ENCODE measurements at regions not wholly inside any gene's neighbourhood (a gene's known extent, or its start where the extent isn't known, plus 50 kb on each side); places are given as distances from the start of the nearest gene placed in this dataset.

GRCh38 chr5:89573345-89573744, 690.4 kb upstream of the MEF2C start:
- TF ChIP-seq POLR2AphosphoS5 (IDR thresholded peaks at IDR 0.05) (no peak), CTCF (IDR thresholded peaks at IDR 0.05) (no peak), EP300 (IDR thresholded peaks at IDR 0.05) (no peak), POLR2A (IDR thresholded peaks at IDR 0.05) (no peak)
- Histone ChIP-seq H3K9me3 (no peaks in the 10 kb centered on the region), H3K27ac (no peak overlapping the region), H3K27me3 (no peaks in the 10 kb centered on the region), H3K36me3 (no peaks in the 10 kb centered on the region), H3K4me1 (no peaks in the 10 kb centered on the region), H3K4me3 (no peak overlapping the region)
- WGBS, 5 donors = 75 to 85% (median 79%) methylated on average over 4 of the region's 4 CpGs
- peak in 1 of 2 donors; percentile 15 for DNase-seq
- intact Hi-C loops (cut with DNase I; ENCODE audit: low total_unique reads) = no loop called here

GRCh38 chr5:89572696-89573095, 689.7 kb upstream of the MEF2C start:
- H3K36me3 ChIP-seq = no peaks in the 10 kb centered on the region
- no peak overlapping the region for H3K27ac ChIP-seq
- 21 to 46% (median 43%) methylated on average over 2 of the region's 2 CpGs for WGBS, 5 donors
- no peaks in the 10 kb centered on the region for H3K27me3 ChIP-seq
- TF ChIP-seq POLR2A (IDR thresholded peaks at IDR 0.05) (no peak), CTCF (IDR thresholded peaks at IDR 0.05) (no peak), EP300 (IDR thresholded peaks at IDR 0.05) (no peak), POLR2AphosphoS5 (IDR thresholded peaks at IDR 0.05) (no peak)
- H3K4me3 ChIP-seq = no peak overlapping the region
- intact Hi-C loops (cut with DNase I; ENCODE audit: low total_unique reads) = no loop called here
- no peaks in the 10 kb centered on the region for H3K9me3 ChIP-seq
- H3K4me1 ChIP-seq = no peaks in the 10 kb centered on the region
- peak in 1 of 2 donors; percentile 11 for DNase-seq

- TF ChIP-seq EP300 (IDR thresholded peaks at IDR 0.05) (no peak), POLR2AphosphoS5 (IDR thresholded peaks at IDR 0.05) (no peak), POLR2A (IDR thresholded peaks at IDR 0.05) (no peak), CTCF (IDR thresholded peaks at IDR 0.05) (no peak)
- Histone ChIP-seq H3K27ac (no peak overlapping the region), H3K36me3 (no peaks in the 10 kb centered on the region), H3K4me1 (no peaks in the 10 kb centered on the region), H3K27me3 (no peaks in the 10 kb centered on the region), H3K9me3 (no peaks in the 10 kb centered on the region), H3K4me3 (no peak overlapping the region)
- intact Hi-C loops (cut with DNase I; ENCODE audit: low total_unique reads) = no loop called here
- WGBS, 5 donors = 52 to 72% (median 66%) methylated on average over 2 of the region's 2 CpGs
- no peak for DNase-seq
Measured at GRCh38 chr5:89570557-89570956, 687.6 kb upstream of the MEF2C start.

GRCh38 chr5:89566340-89566739, 683.4 kb upstream of the MEF2C start:
- DNase-seq = no peak
- Histone ChIP-seq H3K4me1 (no peaks in the 10 kb centered on the region), H3K9me3 (no peaks in the 10 kb centered on the region), H3K27me3 (no peaks in the 10 kb centered on the region), H3K4me3 (no peak overlapping the region), H3K27ac (no peak overlapping the region), H3K36me3 (no peaks in the 10 kb centered on the region)
- intact Hi-C loops (cut with DNase I; ENCODE audit: low total_unique reads) = no loop called here
- 71 to 100% (median 94%) methylated on average over 1 of the region's 1 CpG for WGBS, 5 donors
- TF ChIP-seq POLR2AphosphoS5 (IDR thresholded peaks at IDR 0.05) (no peak), POLR2A (IDR thresholded peaks at IDR 0.05) (no peak), EP300 (IDR thresholded peaks at IDR 0.05) (no peak), CTCF (IDR thresholded peaks at IDR 0.05) (no peak)

All from stomach (tissue), 8 donors.